ENCODE measurements at regions not wholly inside any gene's neighbourhood (a gene's known extent, or its start where the extent isn't known, plus 50 kb on each side); places are given as distances from the start of the nearest gene placed in this dataset.

- TF ChIP-seq CTCF (IDR thresholded peaks at IDR 0.05), result no peak
- no peak for TF ChIP-seq ZFX (IDR thresholded peaks at IDR 0.05; ENCODE audit: borderline replicate concordance)
Observed at GRCh38 chr12:41962171-41962572, 182.5 kb downstream of the GXYLT1 start.
